ENCODE measurements at regions not wholly inside any gene's neighbourhood (a gene's known extent, or its start where the extent isn't known, plus 50 kb on each side); places are given as distances from the start of the nearest gene placed in this dataset.
"Not testable (repeated sequence)": the region's sequence is repeated elsewhere in the genome, so short reads cannot be mapped to it uniquely, and the experiment has no call there.

- no peak for DNase-seq (ENCODE audit: low spot score)
These were observed 163.7 kb downstream of the ESM1 start for GRCh38 chr5:54821445-54822323.

GRCh38 chr5:54820346-54821134 lies 164.9 kb downstream of the ESM1 start:
- no peak for DNase-seq (ENCODE audit: low spot score)

DNA sequence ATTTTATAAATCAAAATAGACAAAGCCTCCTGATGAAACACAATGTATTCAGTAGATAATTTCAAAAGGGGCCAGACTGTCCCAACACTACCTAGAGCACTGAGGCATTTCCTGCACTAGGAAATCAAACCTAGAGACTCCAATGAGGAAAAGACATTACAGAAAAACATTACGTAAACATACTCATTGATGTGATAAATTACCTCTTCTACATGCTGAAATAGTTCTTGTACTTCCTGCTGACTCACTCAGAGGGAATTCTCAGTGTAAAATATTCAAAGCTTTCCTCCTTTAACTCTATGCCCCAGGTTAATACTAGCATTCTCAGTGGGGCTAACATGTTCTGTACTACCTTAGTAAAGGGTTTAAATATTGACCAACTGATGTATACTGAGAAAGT lies 178.0 kb downstream of the ESM1 start:
- DNase-seq (ENCODE audit: low spot score) = no peak

DNA sequence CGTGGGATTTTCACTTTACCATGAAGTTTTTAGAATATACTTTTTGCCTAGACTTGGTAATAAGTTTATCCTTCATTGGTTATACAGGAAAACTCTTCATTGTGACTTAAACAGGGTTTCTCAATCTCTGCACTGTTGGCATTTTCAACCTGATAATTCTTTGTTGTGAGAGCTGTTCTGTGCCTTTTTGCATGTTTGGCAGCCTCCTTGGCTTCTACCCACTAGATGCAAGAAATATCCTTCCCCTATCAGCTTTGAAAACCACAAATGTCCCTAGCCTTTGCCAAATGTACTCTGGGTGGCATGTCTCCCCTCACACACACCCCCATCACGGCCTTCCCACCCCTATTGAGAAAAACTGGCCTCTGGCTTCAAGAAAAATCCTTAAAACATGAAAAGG lies 180.9 kb downstream of the ESM1 start:
- DNase-seq (ENCODE audit: low spot score) = no peak

DNA sequence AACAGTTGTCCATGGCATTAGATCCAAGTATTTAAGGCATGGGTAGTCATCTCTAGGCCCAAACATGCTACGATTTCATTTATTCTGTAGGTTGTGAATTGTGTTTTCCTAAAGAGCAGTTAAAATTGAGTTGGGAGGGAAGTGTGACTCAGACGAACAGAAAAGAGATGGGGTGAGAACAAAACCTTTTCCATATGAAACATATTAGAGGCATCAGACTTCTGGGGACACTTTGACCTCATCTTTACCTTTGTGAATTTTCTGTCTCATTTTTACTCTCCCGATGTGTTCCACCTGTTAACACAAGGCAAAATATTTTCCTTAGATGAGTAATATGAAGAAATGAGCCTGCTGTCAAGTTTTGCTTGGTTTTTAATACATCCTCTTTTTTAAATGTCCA lies 181.3 kb downstream of the ESM1 start:
- no peak for DNase-seq (ENCODE audit: low spot score)

- DNase-seq (ENCODE audit: low spot score) = no peak
These were observed 181.9 kb downstream of the ESM1 start for GRCh38 chr5:54803471-54804011.

DNA sequence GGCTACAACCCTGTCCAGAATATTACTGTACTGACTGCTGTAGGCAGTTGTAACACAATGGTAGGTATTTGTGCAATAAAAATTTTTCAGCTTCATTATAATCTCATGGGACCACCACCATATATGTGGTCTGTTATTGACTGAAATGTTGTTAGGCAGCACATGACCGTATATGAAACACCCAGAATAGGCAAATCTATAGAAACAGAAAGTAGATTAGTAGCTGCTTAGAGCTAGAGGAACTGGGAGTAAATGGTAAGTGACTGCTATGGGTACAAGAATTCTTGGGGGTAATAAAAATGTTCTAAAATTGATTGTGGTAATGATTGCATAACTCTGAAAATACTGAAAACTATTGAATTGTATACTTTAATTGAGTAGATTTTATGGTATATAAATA lies 185.7 kb downstream of the ESM1 start:
- no peak for DNase-seq (ENCODE audit: low spot score)

GRCh38 chr5:54795777-54796176 lies 189.6 kb downstream of the ESM1 start:
- DNase-seq (ENCODE audit: low spot score) = no peak

GRCh38 chr5:54795284-54795683 lies 190.1 kb downstream of the ESM1 start:
- no peak for DNase-seq (ENCODE audit: low spot score)

- DNase-seq (ENCODE audit: low spot score) = no peak
These were observed 191.0 kb downstream of the ESM1 start for GRCh38 chr5:54794135-54794975.

DNA sequence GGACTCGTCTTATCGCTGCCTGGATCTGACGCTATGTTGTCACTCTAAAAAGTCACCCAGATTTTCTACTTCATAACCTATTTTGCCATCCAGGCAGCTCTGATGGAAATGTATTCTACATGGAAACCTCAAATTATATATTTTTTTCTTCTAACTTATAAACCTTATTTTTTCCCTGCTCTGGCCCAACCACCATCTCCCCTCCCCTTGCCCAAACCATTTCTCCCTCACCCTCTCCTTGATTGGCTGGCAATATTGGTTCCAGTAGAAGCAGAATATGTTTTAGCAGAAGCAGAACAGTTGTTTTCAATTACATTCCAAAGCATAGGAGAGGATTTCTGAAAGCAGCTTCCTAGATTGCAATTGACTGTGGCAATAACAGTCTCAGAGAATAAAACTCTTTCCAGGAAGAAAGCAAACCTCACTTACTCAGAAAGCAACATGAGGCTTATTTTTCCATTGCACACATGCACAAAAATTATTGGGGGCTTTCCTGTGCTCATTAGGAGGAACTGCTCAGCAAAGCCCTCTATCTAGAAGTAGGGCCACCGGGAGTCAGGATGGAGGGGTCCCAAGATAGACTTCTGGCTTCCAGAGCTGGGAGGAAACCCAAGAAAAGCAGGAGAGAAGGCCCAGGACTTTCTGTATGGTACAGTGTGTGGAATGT lies 191.8 kb downstream of the ESM1 start:
- DNase-seq (ENCODE audit: low spot score) = no peak

DNA sequence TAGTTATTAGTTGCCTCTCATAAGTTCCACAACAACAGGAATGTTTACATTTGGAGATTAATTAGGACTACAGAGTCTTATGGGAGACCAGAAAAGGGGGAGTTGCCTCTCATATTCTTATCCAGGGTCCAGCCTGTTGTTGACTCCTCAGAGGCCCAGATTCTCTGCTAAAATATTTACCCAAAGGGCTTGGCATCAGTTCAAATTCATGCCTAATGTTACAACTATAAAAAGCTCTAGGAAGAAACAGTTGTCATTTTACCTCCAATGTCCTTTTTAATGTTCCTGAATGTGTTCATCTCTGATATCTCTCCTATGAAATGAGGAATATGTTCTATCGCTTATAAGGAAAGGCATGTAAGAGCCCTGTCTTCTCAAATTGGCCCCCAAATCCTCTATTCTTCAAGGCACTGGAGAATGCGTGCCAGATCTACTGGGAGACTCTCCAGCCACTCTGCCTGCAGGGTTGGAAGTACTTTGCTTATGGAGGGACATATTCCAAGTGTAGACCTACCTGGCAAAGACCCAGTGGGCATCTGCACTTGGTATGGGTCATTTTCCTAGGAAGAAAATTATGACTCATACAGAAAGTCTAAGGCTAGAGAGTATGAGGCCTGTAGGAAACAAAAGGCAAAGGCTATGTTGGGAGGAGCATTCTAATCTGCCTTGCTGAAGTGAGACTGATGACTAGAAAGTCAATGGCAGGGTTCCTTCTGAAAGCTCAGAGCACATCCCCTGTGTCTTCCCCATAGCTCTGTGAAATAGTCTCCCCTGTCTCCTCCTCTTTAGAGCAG lies 192.6 kb downstream of the ESM1 start:
- DNase-seq (ENCODE audit: low spot score) = no peak

GRCh38 chr5:54787910-54788309 lies 197.5 kb downstream of the ESM1 start:
- not testable (repeated sequence) for DNase-seq (ENCODE audit: low spot score)

DNA sequence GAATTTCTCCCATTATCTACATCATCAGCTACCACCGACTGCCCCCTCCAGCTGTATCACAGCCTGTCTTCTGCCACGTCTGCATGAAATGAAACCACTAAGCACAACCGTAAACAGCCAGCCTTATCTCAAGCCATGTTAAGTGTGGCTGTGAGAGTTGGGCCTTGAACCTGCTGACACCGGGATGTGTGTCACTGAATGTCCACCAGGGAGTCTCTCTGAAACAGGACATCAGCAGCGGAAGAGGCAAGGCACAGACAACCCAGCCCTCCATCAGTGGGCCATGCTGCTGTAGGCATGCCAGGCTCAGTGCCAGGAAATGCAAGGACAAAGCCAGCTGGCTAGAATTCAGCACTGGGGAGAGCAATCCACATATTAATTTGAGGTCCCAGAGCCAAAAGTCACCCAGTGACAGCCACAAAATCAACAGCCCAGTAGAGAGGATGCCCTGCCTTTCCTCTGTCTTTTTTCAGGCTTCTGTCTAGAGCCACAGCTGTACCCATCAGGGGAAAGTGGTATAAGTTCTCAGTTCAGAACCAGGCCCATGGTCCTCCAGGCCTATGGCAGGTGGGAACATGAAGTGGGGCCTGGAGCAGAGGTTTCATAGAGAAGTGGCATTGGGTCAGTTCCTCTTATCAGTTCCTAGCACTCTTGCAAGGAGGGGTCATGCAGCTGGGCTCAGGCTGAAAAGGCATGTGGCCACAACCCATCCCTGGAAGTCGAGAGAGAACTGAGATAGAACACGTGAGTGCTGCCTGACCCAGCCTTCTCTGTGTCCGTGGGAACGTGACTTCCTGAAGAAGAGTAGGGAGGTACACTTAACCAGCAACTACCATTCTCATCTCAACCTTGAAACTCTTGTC lies 199.4 kb downstream of the ESM1 start:
- DNase-seq (ENCODE audit: low spot score) = no peak

DNA sequence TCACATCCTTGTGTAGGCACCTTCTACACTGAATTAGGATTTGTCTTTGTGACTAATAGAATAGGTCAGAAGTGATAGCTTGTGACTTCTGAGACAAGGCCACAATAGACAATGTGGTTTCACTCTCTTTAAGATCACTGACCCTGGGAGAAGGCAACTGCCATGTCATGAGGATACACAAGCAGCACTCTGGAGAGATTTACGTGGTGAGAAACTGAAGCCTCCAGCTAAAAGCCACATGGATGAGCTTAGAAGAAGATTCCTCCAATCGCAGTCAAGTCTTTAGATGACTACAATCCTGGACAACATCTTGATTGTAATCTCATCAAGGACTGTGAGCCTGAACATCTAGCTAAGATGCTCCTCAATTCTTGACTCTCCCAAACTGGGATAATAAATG lies 206.6 kb downstream of the ESM1 start:
- DNase-seq (ENCODE audit: low spot score) = no peak

DNA sequence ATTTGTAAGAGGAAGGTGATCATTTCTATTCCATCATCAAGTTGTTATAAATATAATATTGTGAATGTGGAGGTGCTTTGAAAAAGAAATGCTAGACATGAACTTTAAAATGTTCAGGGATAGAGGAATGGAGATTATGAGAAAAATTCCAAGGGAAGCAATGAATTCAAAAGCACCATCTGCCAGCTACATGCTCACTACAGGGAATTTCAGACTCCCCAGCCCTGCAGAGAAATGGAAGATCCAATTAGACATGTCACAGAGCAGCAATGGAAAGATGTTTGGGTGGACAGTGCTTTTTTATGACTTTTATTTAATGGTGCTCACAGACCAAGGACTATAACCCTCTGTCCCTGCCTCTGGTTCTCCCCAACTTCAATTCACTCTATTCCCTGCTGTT lies 209.7 kb downstream of the ESM1 start:
- no peak for DNase-seq (ENCODE audit: low spot score)

GRCh38 chr5:54774281-54775170 lies 210.9 kb downstream of the ESM1 start:
- DNase-seq (ENCODE audit: low spot score) = no peak

DNA sequence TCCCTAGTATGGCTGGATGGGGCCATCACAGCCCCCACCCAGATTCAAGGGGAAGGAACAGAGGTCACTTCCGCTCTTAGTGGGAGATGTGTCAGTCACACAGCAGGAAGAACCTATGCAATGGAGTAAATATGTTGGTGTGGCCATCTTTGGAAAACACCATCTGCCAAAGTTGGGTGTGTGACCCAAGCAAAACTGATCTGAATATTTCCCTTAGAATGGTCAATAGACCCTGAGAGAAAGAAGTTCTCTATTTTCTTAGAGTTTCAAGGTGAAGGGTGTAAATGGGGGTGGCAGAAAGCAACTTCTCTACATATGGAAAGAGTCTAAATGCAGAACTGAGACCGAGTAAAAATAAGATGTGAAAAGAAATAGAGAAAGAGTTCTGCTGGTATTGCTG lies 212.7 kb downstream of the ESM1 start:
- no peak for DNase-seq (ENCODE audit: low spot score)

DNA sequence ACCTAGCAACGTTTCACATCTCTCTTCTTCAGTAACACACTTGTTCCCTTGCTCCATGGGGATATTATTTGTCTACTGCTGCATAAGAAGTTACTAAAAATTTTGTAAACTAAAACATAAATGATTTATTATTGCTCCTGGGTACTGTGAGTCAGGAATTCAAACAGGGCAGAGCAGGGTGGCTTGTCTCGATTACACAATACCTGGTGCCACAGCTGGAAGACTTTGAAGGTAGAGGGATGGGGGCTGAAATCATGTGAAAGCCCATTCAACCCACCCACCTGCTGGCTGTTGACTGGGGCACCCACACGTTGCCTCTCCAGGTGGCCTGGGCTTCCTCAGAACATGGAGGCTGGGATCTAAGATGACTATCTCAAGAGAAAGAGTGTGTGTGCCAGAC lies 213.2 kb downstream of the ESM1 start:
- no peak for DNase-seq (ENCODE audit: low spot score)

Measured in CD4-positive, alpha-beta T cell treated with Interleukin-6 at 100 ng/mL for 8 hours (primary cell).